ENCODE measurements at regions not wholly inside any gene's neighbourhood (a gene's known extent, or its start where the extent isn't known, plus 50 kb on each side); places are given as distances from the start of the nearest gene placed in this dataset.

DNA sequence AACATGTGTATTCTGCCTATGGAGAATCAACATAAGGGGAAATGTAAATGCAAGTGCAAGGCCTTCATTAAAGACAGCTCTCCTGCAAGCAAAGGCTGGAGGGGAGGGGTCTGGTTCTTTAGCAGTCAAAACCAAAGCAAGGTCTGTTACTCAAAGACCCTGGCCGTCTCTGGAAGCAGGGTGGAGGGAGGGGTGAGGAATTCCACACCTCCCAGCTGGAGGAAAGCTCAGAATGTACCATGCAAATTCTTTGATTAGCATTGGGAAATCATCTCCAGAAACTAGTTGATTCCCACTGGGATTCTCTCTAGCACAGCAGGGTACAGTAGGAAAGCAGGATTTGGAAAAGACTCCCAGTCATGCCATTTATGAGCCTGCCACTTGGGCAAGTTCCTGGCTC is 77.3 kb upstream of the ASIC2 start:
- Histone ChIP-seq H3K27me3 (replicated peaks; ENCODE audit: insufficient read depth, low read depth, low read length, poor library complexity) (no peaks in the 10 kb centered on the region), H3K4me1 (ENCODE audit: insufficient read depth, low read length, poor library complexity, severe bottlenecking) (no peaks in the 10 kb centered on the region), H3K27ac (ENCODE audit: low read depth, low read length, poor library complexity, severe bottlenecking) (no peak overlapping the region), H3K4me3 (ENCODE audit: low read depth, low read length, poor library complexity, severe bottlenecking) (no peak overlapping the region), H3K36me3 (ENCODE audit: insufficient read depth, low read length, poor library complexity, severe bottlenecking) (no peaks in the 10 kb centered on the region), H3K9me3 (ENCODE audit: low read depth, low read length, poor library complexity, severe bottlenecking) (no peaks in the 10 kb centered on the region)
- BruUV-seq (replicated peaks) = no TSS peak
- CTCF ChIA-PET = no interaction called here
- POLR2A ChIA-PET (ENCODE audit: low non-redundant PET) = no interaction called here
- intact Hi-C loops (cut with micrococcal nuclease; ENCODE audit: unreplicated experiment) = no loop called here
- TF ChIP-seq EZH2 (IDR thresholded peaks at IDR 0.05; ENCODE audit: borderline replicate concordance, low read depth, low read length, poor library complexity, severe bottlenecking) = no peak
- TF ChIP-seq, protein P1, sequence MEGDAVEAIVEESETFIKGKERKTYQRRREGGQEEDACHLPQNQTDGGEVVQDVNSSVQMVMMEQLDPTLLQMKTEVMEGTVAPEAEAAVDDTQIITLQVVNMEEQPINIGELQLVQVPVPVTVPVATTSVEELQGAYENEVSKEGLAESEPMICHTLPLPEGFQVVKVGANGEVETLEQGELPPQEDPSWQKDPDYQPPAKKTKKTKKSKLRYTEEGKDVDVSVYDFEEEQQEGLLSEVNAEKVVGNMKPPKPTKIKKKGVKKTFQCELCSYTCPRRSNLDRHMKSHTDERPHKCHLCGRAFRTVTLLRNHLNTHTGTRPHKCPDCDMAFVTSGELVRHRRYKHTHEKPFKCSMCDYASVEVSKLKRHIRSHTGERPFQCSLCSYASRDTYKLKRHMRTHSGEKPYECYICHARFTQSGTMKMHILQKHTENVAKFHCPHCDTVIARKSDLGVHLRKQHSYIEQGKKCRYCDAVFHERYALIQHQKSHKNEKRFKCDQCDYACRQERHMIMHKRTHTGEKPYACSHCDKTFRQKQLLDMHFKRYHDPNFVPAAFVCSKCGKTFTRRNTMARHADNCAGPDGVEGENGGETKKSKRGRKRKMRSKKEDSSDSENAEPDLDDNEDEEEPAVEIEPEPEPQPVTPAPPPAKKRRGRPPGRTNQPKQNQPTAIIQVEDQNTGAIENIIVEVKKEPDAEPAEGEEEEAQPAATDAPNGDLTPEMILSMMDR (conservative IDR thresholded peaks at IDR 0.05; ENCODE audit: low read depth, low read length) = no peak
- DNase-seq (ENCODE audit: low spot score) = no peak

DNA sequence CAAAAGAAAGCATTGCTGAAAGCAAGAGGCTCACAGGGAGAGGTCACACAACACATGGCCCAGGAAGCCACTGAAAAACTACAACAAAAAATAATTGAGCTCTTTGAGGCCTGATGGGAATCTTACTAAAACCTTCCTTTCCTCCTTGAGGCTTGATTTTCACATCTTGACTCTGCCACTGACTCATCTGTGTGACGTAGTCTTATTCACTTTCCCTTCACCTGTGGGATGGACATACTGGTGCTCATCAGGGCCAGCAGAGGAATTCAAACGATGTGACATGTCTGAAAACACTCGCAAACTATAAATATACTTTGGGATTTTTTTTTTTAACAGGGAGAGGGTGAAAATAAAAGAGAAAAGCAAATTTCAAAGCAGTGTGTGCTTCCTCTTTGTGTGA is 78.3 kb upstream of the ASIC2 start:
- H3K9me3 ChIP-seq (ENCODE audit: low read depth, low read length, poor library complexity, severe bottlenecking) = no peaks in the 10 kb centered on the region
- H3K36me3 ChIP-seq (ENCODE audit: insufficient read depth, low read length, poor library complexity, severe bottlenecking) = no peaks in the 10 kb centered on the region
- H3K27me3 ChIP-seq (replicated peaks; ENCODE audit: insufficient read depth, low read depth, low read length, poor library complexity) = no peaks in the 10 kb centered on the region
- DNase-seq (ENCODE audit: low spot score) = no peak
- no peak for TF ChIP-seq EZH2 (IDR thresholded peaks at IDR 0.05; ENCODE audit: borderline replicate concordance, low read depth, low read length, poor library complexity, severe bottlenecking)
- TF ChIP-seq, protein P1 (conservative IDR thresholded peaks at IDR 0.05; ENCODE audit: low read depth, low read length) = no peak
- BruUV-seq (replicated peaks) = no TSS peak
- intact Hi-C loops (cut with micrococcal nuclease; ENCODE audit: unreplicated experiment) = no loop called here
- no peak overlapping the region for H3K4me3 ChIP-seq (ENCODE audit: low read depth, low read length, poor library complexity, severe bottlenecking)
- H3K27ac ChIP-seq (ENCODE audit: low read depth, low read length, poor library complexity, severe bottlenecking) = no peak overlapping the region
- H3K4me1 ChIP-seq (ENCODE audit: insufficient read depth, low read length, poor library complexity, severe bottlenecking) = no peaks in the 10 kb centered on the region
- POLR2A ChIA-PET (ENCODE audit: low non-redundant PET) = no interaction called here
- CTCF ChIA-PET = no interaction called here

DNA sequence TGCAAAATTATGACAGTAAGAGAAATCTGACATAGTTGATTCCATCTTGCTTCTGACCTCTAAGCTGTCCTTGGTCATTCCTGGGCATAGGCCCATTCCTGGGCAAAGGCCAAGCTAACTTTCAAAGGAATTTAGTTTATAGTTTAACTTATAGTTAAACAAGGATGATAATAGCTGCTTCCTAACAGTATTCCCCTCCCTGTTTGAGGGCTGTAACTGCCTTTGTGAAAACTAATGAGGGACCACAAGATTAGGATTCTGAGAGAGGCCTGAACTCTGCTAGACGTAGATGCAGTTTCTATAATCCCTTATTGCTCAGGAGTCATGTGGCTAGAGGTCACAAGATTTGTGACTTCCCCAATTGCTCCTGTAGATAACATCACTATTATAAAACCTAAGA is 80.2 kb upstream of the ASIC2 start:
- POLR2A ChIA-PET (ENCODE audit: low non-redundant PET) = no interaction called here
- no peaks in the 10 kb centered on the region for H3K4me1 ChIP-seq (ENCODE audit: insufficient read depth, low read length, poor library complexity, severe bottlenecking)
- H3K4me3 ChIP-seq (ENCODE audit: low read depth, low read length, poor library complexity, severe bottlenecking) = no peak overlapping the region
- no peaks in the 10 kb centered on the region for H3K36me3 ChIP-seq (ENCODE audit: insufficient read depth, low read length, poor library complexity, severe bottlenecking)
- BruUV-seq (replicated peaks) = no TSS peak
- H3K27ac ChIP-seq (ENCODE audit: low read depth, low read length, poor library complexity, severe bottlenecking) = no peak overlapping the region
- H3K27me3 ChIP-seq (replicated peaks; ENCODE audit: insufficient read depth, low read depth, low read length, poor library complexity) = no peaks in the 10 kb centered on the region
- TF ChIP-seq, protein P1 (conservative IDR thresholded peaks at IDR 0.05; ENCODE audit: low read depth, low read length) = no peak
- no peak for TF ChIP-seq EZH2 (IDR thresholded peaks at IDR 0.05; ENCODE audit: borderline replicate concordance, low read depth, low read length, poor library complexity, severe bottlenecking)
- intact Hi-C loops (cut with micrococcal nuclease; ENCODE audit: unreplicated experiment) = no loop called here
- H3K9me3 ChIP-seq (ENCODE audit: low read depth, low read length, poor library complexity, severe bottlenecking) = no peaks in the 10 kb centered on the region
- CTCF ChIA-PET = no interaction called here
- DNase-seq (ENCODE audit: low spot score) = no peak
